Endothelial cell of umbilical vein (primary cell): ENCODE measurements at regions not wholly inside any gene's neighbourhood (a gene's known extent, or its start where the extent isn't known, plus 50 kb on each side); places are given as distances from the start of the nearest gene placed in this dataset.

ENCODE experiments used
- BruUV-seq: library from RNA; stranded (reverse); fragments of 400-500 nt; replicated peaks from 2 replicates; lab custom pipeline; 2021; lab: Mats Ljungman, UMichigan
- CTCF ChIA-PET: fragments of 300-600, 350-600 bp; sonication (Branson Sonifier 250); formaldehyde crosslinking; loops from one replicate; lab custom pipeline; 2021; ENCODE audit warnings: antibody characterized with exemption, inconsistent platforms; lab: Charles Lee
- POLR2A ChIA-PET: fragments of 300-600, 350-600 bp; sonication (Branson Sonifier 250); formaldehyde crosslinking; loops from one replicate; lab custom pipeline; 2021; ENCODE audit warnings: antibody characterized with exemption, inconsistent platforms; lab: Charles Lee
- DNase-seq: peaks from one replicate; pipeline ENCODE4 v3.0.0-alpha.2; 2011; ENCODE audit warnings: low read depth, low spot score
- FAIRE-seq: peaks from 2 replicates; lab custom pipeline; 2011; peaks lifted over from hg19 to GRCh38; lab: Jason Lieb, UNC
- H2AFZ ChIP-seq: 2 replicates; pipeline ENCODE4 v1.6.0; 2012; ENCODE audit warnings: low read depth, low read length, control low read depth, inconsistent platforms
- H3K27ac ChIP-seq: 2 replicates; pipeline ENCODE4 v1.5.1; 2011; ENCODE audit warnings: low read depth, mild to moderate bottlenecking, control low read depth, low read length, moderate library complexity; ENCODE audit not compliant: insufficient read depth
- H3K27me3 ChIP-seq, 2 experiments: 2 replicates each; pipeline versions ENCODE4 v1.6.0 to v1.6.1; 2011; ENCODE audit warnings: low read length in 2 of 2, mixed read lengths in 1 of 2; ENCODE audit not compliant: control insufficient read depth in 2 of 2, insufficient read depth in 2 of 2
- H3K36me3 ChIP-seq, 2 experiments: 2 replicates in 1 of 2; 3 replicates in 1 of 2; pipeline ENCODE4 v1.5.1; 2011; ENCODE audit warnings: low read length in 2 of 2, mild to moderate bottlenecking in 1 of 2, moderate library complexity in 1 of 2; ENCODE audit not compliant: control insufficient read depth in 2 of 2, insufficient read depth in 2 of 2; ENCODE audit errors: extremely low read depth in 1 of 2
- H3K4me1 ChIP-seq: 3 replicates; pipeline ENCODE4 v1.5.1; 2011; ENCODE audit warnings: mild to moderate bottlenecking, low read length; ENCODE audit not compliant: control insufficient read depth, insufficient read depth; ENCODE audit errors: extremely low read depth
- H3K4me2 ChIP-seq: 2 replicates; pipeline ENCODE4 v1.6.1; 2011; ENCODE audit warnings: low read length, control low read depth, mixed read lengths; ENCODE audit not compliant: insufficient read depth
- H3K4me3 ChIP-seq, 3 experiments: fragments of 200-600 bp in 1 of 3; sonication (generic), shearing (Covaris generic) in 1 of 3; replicated peaks in 1 of 3; 2 replicates each; pipeline ENCODE4 v1.5.1; 2011 to 2016; ENCODE audit warnings: control low read depth in 3 of 3, low read length in 3 of 3, mild to moderate bottlenecking in 2 of 3, inconsistent platforms in 1 of 3, low read depth in 1 of 3, moderate library complexity in 1 of 3; ENCODE audit not compliant: insufficient read depth in 1 of 3
- H3K79me2 ChIP-seq: 2 replicates; pipeline ENCODE4 v1.6.0; 2012; ENCODE audit warnings: low read length, inconsistent platforms; ENCODE audit not compliant: control insufficient read depth, insufficient read depth
- H3K9ac ChIP-seq: replicated peaks from 2 replicates; pipeline ENCODE3; 2011; ENCODE audit warnings: low read length, control low read depth; ENCODE audit not compliant: insufficient read depth; ENCODE audit errors: extremely low read depth
- H3K9me1 ChIP-seq: replicated peaks from 3 replicates; pipeline ENCODE4 v1.6.0; 2011; ENCODE audit warnings: mild to moderate bottlenecking, low read length; ENCODE audit not compliant: control insufficient read depth, insufficient read depth; ENCODE audit errors: extremely low read depth
- H3K9me3 ChIP-seq: replicated peaks from 2 replicates; pipeline ENCODE4 v1.5.1; 2012; ENCODE audit warnings: low read length, inconsistent platforms; ENCODE audit not compliant: control insufficient read depth, insufficient read depth
- H4K20me1 ChIP-seq: replicated peaks from 2 replicates; pipeline ENCODE3; 2011; ENCODE audit warnings: mild to moderate bottlenecking, low read length; ENCODE audit not compliant: control insufficient read depth, insufficient read depth; ENCODE audit errors: extremely low read depth
- CTCF ChIP-seq, 2 donors: IDR thresholded peaks; 1 replicate in 1 of 2; 2 replicates in 1 of 2; pipeline ENCODE4 v1.5.1; 2011; ENCODE audit warnings: low read length in 2 of 2, mild to moderate bottlenecking in 2 of 2, moderate library complexity in 2 of 2, control low read depth in 1 of 2, inconsistent platforms in 1 of 2, low read depth in 1 of 2; ENCODE audit not compliant: insufficient read depth in 1 of 2; ENCODE audit errors: extremely low read depth in 1 of 2
- EZH2 ChIP-seq: IDR thresholded peaks from 2 replicates; pipeline ENCODE4 v1.6.1; 2012; ENCODE audit warnings: borderline replicate concordance, low read depth, mild to moderate bottlenecking, moderate library complexity, low read length, inconsistent platforms; ENCODE audit not compliant: severe bottlenecking
- FOS ChIP-seq: IDR thresholded peaks from 2 replicates; pipeline ENCODE4 v1.6.1; 2011; ENCODE audit warnings: mild to moderate bottlenecking, low read length, moderate library complexity, borderline replicate concordance; ENCODE audit not compliant: insufficient read depth
- GATA2 ChIP-seq: IDR thresholded peaks from 2 replicates; pipeline ENCODE4 v1.7.0; 2011; ENCODE audit warnings: low read depth, mild to moderate bottlenecking, moderate library complexity, mixed read lengths, low read length; ENCODE audit not compliant: insufficient read length, insufficient read depth
- JUN ChIP-seq: IDR thresholded peaks from 2 replicates; pipeline ENCODE4 v1.6.1; 2011; ENCODE audit warnings: borderline replicate concordance, low read depth; ENCODE audit not compliant: insufficient read length, insufficient read depth
- MAX ChIP-seq: IDR thresholded peaks from 2 replicates; pipeline ENCODE4 v1.6.1; 2011; ENCODE audit not compliant: insufficient read depth, insufficient read length
- MYC ChIP-seq: IDR thresholded peaks from one replicate; pipeline ENCODE4 v1.6.1; 2011; ENCODE audit warnings: mild to moderate bottlenecking, low read depth, low read length
- POLR2A ChIP-seq: IDR thresholded peaks from 2 replicates; pipeline ENCODE4 v1.6.1; 2012; ENCODE audit warnings: low read depth, mild to moderate bottlenecking, control low read depth, low read length
- POLR2AphosphoS5 ChIP-seq: IDR thresholded peaks from 2 replicates; pipeline ENCODE4 v1.6.1; 2012; ENCODE audit warnings: low read depth, mild to moderate bottlenecking, control low read depth, low read length, moderate library complexity; ENCODE audit not compliant: insufficient read depth
- dilution Hi-C: fragments of 300-500 bp; cut with MboI; formaldehyde crosslinking; loops from one replicate; pipeline ENCODE4 v1.15.0; 2019; ENCODE audit warnings: low sequenced_read_pairs; ENCODE audit not compliant: extremely low pct_ligation_motif_present
- intact Hi-C: fragments of 100-400 bp; cut with micrococcal nuclease; formaldehyde crosslinking; loops from one replicate; pipeline ENCODE4 v1.10.0; 2022

- H3K36me3 ChIP-seq: no peaks in the 10 kb centered on the region
- no peaks in the 10 kb centered on the region for H3K9me3 ChIP-seq
- no peaks in the 10 kb centered on the region for H3K79me2 ChIP-seq
- H2AFZ ChIP-seq: no peak overlapping the region
- H3K4me3 ChIP-seq: no peak overlapping the region
- no peak overlapping the region for H3K27ac ChIP-seq
- no peaks in the 10 kb centered on the region for H3K9me1 ChIP-seq
- no peak for FAIRE-seq
- POLR2A ChIA-PET: no interaction called here
- no peak overlapping the region for H3K4me2 ChIP-seq
- peaks cover 2% of the 10 kb centered on the region for H4K20me1 ChIP-seq
- intact Hi-C loops: no loop called here
- no peaks in the 10 kb centered on the region for H3K27me3 ChIP-seq
- CTCF ChIA-PET: no interaction called here
- H3K9ac ChIP-seq: no peak overlapping the region
- no peaks in the 10 kb centered on the region for H3K4me1 ChIP-seq
- TF ChIP-seq POLR2A (no peak), POLR2AphosphoS5 (no peak), CTCF (IDR thresholded peaks at IDR 0.05; ENCODE audit: extremely low read depth in 1 of 2, insufficient read depth in 1 of 2, low read depth in 1 of 2, low read length in 2 of 2) (no peak), FOS (no peak), EZH2 (no peak), MAX (no peak), JUN (no peak), MYC (no peak), GATA2 (no peak)
- BruUV-seq: no TSS peak
- dilution Hi-C loops: no loop called here
- no peak for DNase-seq
Measured at GRCh38 chr14:29102266-29102665, 335.7 kb downstream of the FOXG1 start.
